ENCODE measurements at regions not wholly inside any gene's neighbourhood (a gene's known extent, or its start where the extent isn't known, plus 50 kb on each side); places are given as distances from the start of the nearest gene placed in this dataset.

- Histone ChIP-seq H3K4me3 (ENCODE audit: control insufficient read depth in 2 of 3, extremely low read depth in 1 of 3, insufficient read depth in 2 of 3, low read depth in 1 of 3, low read length in 3 of 3) (no peak overlapping the region), H3K27me3 (ENCODE audit: control insufficient read depth, extremely low read depth, insufficient read depth, low read length) (no peaks in the 10 kb centered on the region), H3K9ac (ENCODE audit: control insufficient read depth, extremely low read depth, insufficient read depth, low read length) (no peak overlapping the region), H3K4me2 (ENCODE audit: control insufficient read depth, extremely low read depth, insufficient read depth, low read depth, low read length) (no peak overlapping the region), H4K20me1 (ENCODE audit: control insufficient read depth, extremely low read depth, insufficient read depth, low read length) (no peaks in the 10 kb centered on the region), H3K9me3 (ENCODE audit: control insufficient read depth, low read depth, low read length) (no peaks in the 10 kb centered on the region), H3K9me1 (ENCODE audit: control insufficient read depth, extremely low read depth, insufficient read depth, low read length) (no peaks in the 10 kb centered on the region), H3K36me3 (ENCODE audit: control insufficient read depth in 2 of 2, extremely low read depth in 1 of 2, insufficient read depth in 2 of 2, low read length in 2 of 2) (no peaks in the 10 kb centered on the region), H3K4me1 (ENCODE audit: control insufficient read depth, extremely low read depth, insufficient read depth, low read length) (no peaks in the 10 kb centered on the region), H2AFZ (ENCODE audit: control insufficient read depth, low read length) (no peak overlapping the region), H3K27ac (ENCODE audit: control insufficient read depth, insufficient read depth, low read length) (no peak overlapping the region), H3K79me2 (ENCODE audit: control insufficient read depth, insufficient read depth, low read length) (no peaks in the 10 kb centered on the region)
- FAIRE-seq (no peak), DNase-seq (ENCODE audit: low read depth, low spot score) (no peak)
- dilution Hi-C loops (cut with MboI; ENCODE audit: extremely low pct_ligation_motif_present, low sequenced_read_pairs), result no loop called here
- TF ChIP-seq EZH2 (IDR thresholded peaks at IDR 0.05; ENCODE audit: low read length), result no peak
- TF ChIP-seq CTCF (optimal IDR thresholded peaks at IDR 0.05 in 1 of 3, IDR thresholded peaks at IDR 0.05 in 1 of 3, conservative IDR thresholded peaks at IDR 0.05 in 1 of 3; ENCODE audit: extremely low read depth in 1 of 3, insufficient read depth in 2 of 3, low read length in 3 of 3), result no peak
Observed at GRCh38 chr3:28078536-28078935, 162.9 kb upstream of the CMC1 start.

- TF ChIP-seq EZH2 (IDR thresholded peaks at IDR 0.05; ENCODE audit: low read length), result no peak
- no peak for TF ChIP-seq CTCF (optimal IDR thresholded peaks at IDR 0.05 in 1 of 3, IDR thresholded peaks at IDR 0.05 in 1 of 3, conservative IDR thresholded peaks at IDR 0.05 in 1 of 3; ENCODE audit: extremely low read depth in 1 of 3, insufficient read depth in 2 of 3, low read length in 3 of 3)
- H3K9me3 ChIP-seq (ENCODE audit: control insufficient read depth, low read depth, low read length), result no peaks in the 10 kb centered on the region
- no peak overlapping the region for H3K4me3 ChIP-seq (ENCODE audit: control insufficient read depth in 2 of 3, extremely low read depth in 1 of 3, insufficient read depth in 2 of 3, low read depth in 1 of 3, low read length in 3 of 3)
- H3K9me1 ChIP-seq (ENCODE audit: control insufficient read depth, extremely low read depth, insufficient read depth, low read length), result no peaks in the 10 kb centered on the region
- H2AFZ ChIP-seq (ENCODE audit: control insufficient read depth, low read length), result no peak overlapping the region
- H3K4me2 ChIP-seq (ENCODE audit: control insufficient read depth, extremely low read depth, insufficient read depth, low read depth, low read length), result no peak overlapping the region
- no peak overlapping the region for H3K27ac ChIP-seq (ENCODE audit: control insufficient read depth, insufficient read depth, low read length)
- H4K20me1 ChIP-seq (ENCODE audit: control insufficient read depth, extremely low read depth, insufficient read depth, low read length), result no peaks in the 10 kb centered on the region
- no peaks in the 10 kb centered on the region for H3K79me2 ChIP-seq (ENCODE audit: control insufficient read depth, insufficient read depth, low read length)
- FAIRE-seq (no peak), DNase-seq (ENCODE audit: low read depth, low spot score) (no peak)
- H3K36me3 ChIP-seq (ENCODE audit: control insufficient read depth in 2 of 2, extremely low read depth in 1 of 2, insufficient read depth in 2 of 2, low read length in 2 of 2), result no peaks in the 10 kb centered on the region
- H3K9ac ChIP-seq (ENCODE audit: control insufficient read depth, extremely low read depth, insufficient read depth, low read length), result no peak overlapping the region
- no peaks in the 10 kb centered on the region for H3K4me1 ChIP-seq (ENCODE audit: control insufficient read depth, extremely low read depth, insufficient read depth, low read length)
- dilution Hi-C loops (cut with MboI; ENCODE audit: extremely low pct_ligation_motif_present, low sequenced_read_pairs), result no loop called here
- H3K27me3 ChIP-seq (ENCODE audit: control insufficient read depth, extremely low read depth, insufficient read depth, low read length), result no peaks in the 10 kb centered on the region
Observed at GRCh38 chr3:28080716-28081115, 160.7 kb upstream of the CMC1 start.

Data from keratinocyte (primary cell).